Type B pancreatic cell (in vitro differentiated cells): ENCODE measurements at regions not wholly inside any gene's neighbourhood (a gene's known extent, or its start where the extent isn't known, plus 50 kb on each side); places are given as distances from the start of the nearest gene placed in this dataset.

Experiments
- DNase-seq: peaks from one replicate; pipeline ENCODE4 v3.0.0; 2021; ENCODE audit warnings: mixed read lengths; ENCODE audit not compliant: unreplicated experiment; ENCODE audit errors: extremely low spot score
- H3K27ac Mint-ChIP-seq: 2 replicates; pipeline ENCODE4 v1.8.0; 2021; ENCODE audit warnings: mild to moderate bottlenecking, mixed read lengths
- H3K27me3 Mint-ChIP-seq: 2 replicates; pipeline ENCODE4 v1.8.0; 2021; ENCODE audit warnings: mixed read lengths
- H3K36me3 Mint-ChIP-seq: 2 replicates; pipeline ENCODE4 v1.8.0; 2021; ENCODE audit warnings: mixed read lengths
- H3K4me1 Mint-ChIP-seq: one replicate; pipeline ENCODE4 v1.8.0; 2021; ENCODE audit warnings: mixed read lengths; ENCODE audit not compliant: unreplicated experiment
- H3K4me3 Mint-ChIP-seq: 2 replicates; pipeline ENCODE4 v1.8.0; 2021; ENCODE audit warnings: mild to moderate bottlenecking, mixed read lengths
- H3K9me3 Mint-ChIP-seq: 2 replicates; pipeline ENCODE4 v1.8.0; 2021; ENCODE audit warnings: mixed read lengths
- CTCF ChIP-seq: fragments of 200-600 bp; sonication (generic); conservative IDR thresholded peaks from 2 replicates; pipeline ENCODE4 v1.5.0; 2021; ENCODE audit warnings: antibody characterized with exemption, mild to moderate bottlenecking

GRCh38 chr14:87171141-87171540 lies 821.8 kb downstream of the GALC start:
- H3K36me3 Mint-ChIP-seq: no peaks in the 10 kb centered on the region
- H3K27ac Mint-ChIP-seq: no peak overlapping the region
- no peak overlapping the region for H3K4me3 Mint-ChIP-seq
- no peak for TF ChIP-seq CTCF
- H3K9me3 Mint-ChIP-seq: no peaks in the 10 kb centered on the region
- no peak for DNase-seq
- no peaks in the 10 kb centered on the region for H3K27me3 Mint-ChIP-seq
- H3K4me1 Mint-ChIP-seq: peaks cover 4% of the 10 kb centered on the region

DNA sequence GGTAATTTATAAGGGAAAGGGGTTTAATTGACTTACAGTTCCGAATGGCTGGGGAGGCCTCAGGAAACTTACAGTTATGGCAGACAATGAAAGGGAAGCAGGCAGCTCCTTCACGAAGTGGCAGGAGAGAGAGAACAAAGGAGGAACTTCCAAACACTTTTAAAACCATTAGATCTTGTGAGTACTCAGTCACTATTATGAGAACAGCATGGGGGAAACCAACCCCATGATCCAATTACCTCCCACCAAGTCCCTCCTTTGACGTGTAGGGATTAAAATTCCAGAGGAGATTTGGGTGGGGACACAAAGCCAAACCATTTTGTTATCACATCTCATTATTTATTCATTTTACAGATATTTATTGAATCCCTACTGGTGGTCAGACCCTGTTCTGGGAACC lies 822.8 kb downstream of the GALC start:
- H3K27ac Mint-ChIP-seq: no peak overlapping the region
- no peak for DNase-seq

GRCh38 chr14:87169362-87169761 lies 823.6 kb downstream of the GALC start:
- no peaks in the 10 kb centered on the region for H3K9me3 Mint-ChIP-seq
- H3K27ac Mint-ChIP-seq: no peak overlapping the region
- no peaks in the 10 kb centered on the region for H3K27me3 Mint-ChIP-seq
- DNase-seq: no peak
- TF ChIP-seq CTCF: no peak
- no peaks in the 10 kb centered on the region for H3K4me1 Mint-ChIP-seq
- H3K4me3 Mint-ChIP-seq: no peak overlapping the region
- no peaks in the 10 kb centered on the region for H3K36me3 Mint-ChIP-seq

More for the DNA sequence above, 822.8 kb downstream of the GALC start:
- H3K9me3 Mint-ChIP-seq: no peaks in the 10 kb centered on the region
- H3K36me3 Mint-ChIP-seq: no peaks in the 10 kb centered on the region
- no peak for TF ChIP-seq CTCF
- no peak overlapping the region for H3K4me3 Mint-ChIP-seq
- H3K4me1 Mint-ChIP-seq: peaks cover 3% of the 10 kb centered on the region
- H3K27me3 Mint-ChIP-seq: no peaks in the 10 kb centered on the region

DNA sequence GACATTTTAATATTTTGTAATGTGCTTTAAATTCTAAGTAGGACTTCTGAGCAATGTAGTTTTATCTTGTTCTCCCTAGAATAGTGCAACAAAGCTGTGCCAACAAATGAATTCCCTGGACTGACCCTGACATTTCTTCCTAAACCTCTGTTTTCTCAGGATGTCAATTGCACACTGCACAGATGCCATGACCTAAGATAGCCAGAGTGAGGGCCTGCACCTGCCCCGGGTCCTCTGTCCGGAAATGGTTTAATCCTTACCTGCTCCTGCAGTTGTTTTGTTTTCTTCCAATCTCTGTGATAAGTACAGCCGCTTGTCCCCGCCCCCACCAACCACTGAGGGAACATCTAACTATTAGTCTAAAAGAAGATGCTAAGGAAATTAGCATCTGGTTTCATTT lies 831.5 kb downstream of the GALC start:
- TF ChIP-seq CTCF: no peak
- no peak overlapping the region for H3K4me3 Mint-ChIP-seq
- no peak for DNase-seq
- no peak overlapping the region for H3K27ac Mint-ChIP-seq
- no peaks in the 10 kb centered on the region for H3K27me3 Mint-ChIP-seq
- no peaks in the 10 kb centered on the region for H3K36me3 Mint-ChIP-seq
- H3K4me1 Mint-ChIP-seq: peaks cover 5% of the 10 kb centered on the region
- H3K9me3 Mint-ChIP-seq: no peaks in the 10 kb centered on the region

- H3K27ac Mint-ChIP-seq: no peak overlapping the region
- H3K4me1 Mint-ChIP-seq: peaks cover 5% of the 10 kb centered on the region
- no peaks in the 10 kb centered on the region for H3K9me3 Mint-ChIP-seq
- no peaks in the 10 kb centered on the region for H3K36me3 Mint-ChIP-seq
- DNase-seq: no peak
- no peaks in the 10 kb centered on the region for H3K27me3 Mint-ChIP-seq
- no peak for TF ChIP-seq CTCF
- H3K4me3 Mint-ChIP-seq: no peak overlapping the region
Observed at GRCh38 chr14:87160989-87161388, 832.0 kb downstream of the GALC start.

DNA sequence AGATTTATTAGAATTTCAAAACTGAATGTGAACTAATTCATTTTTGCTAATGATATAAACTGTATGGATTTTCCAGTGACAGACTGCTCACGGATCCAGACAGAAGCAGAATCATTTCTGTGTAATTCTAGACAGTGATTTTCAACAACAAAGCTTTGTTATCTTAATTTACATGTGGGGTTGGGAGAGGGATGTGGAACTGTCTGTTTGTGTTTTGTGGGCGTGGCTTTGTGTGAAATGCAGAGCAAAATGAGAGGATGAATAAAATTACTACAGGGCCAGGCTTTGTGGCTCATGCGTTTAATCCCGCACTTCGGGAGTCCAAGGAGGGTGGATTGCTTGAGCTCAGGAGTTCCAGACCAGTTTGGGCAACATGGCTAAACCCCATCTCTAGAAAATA lies 834.7 kb downstream of the GALC start:
- H3K9me3 Mint-ChIP-seq: no peaks in the 10 kb centered on the region
- H3K27ac Mint-ChIP-seq: no peak overlapping the region
- no peaks in the 10 kb centered on the region for H3K36me3 Mint-ChIP-seq
- TF ChIP-seq CTCF: no peak
- H3K4me3 Mint-ChIP-seq: no peak overlapping the region
- peaks cover 5% of the 10 kb centered on the region for H3K4me1 Mint-ChIP-seq
- no peak for DNase-seq
- H3K27me3 Mint-ChIP-seq: no peaks in the 10 kb centered on the region
